ENCODE measurements at regions not wholly inside any gene's neighbourhood (a gene's known extent, or its start where the extent isn't known, plus 50 kb on each side); places are given as distances from the start of the nearest gene placed in this dataset.

DNA sequence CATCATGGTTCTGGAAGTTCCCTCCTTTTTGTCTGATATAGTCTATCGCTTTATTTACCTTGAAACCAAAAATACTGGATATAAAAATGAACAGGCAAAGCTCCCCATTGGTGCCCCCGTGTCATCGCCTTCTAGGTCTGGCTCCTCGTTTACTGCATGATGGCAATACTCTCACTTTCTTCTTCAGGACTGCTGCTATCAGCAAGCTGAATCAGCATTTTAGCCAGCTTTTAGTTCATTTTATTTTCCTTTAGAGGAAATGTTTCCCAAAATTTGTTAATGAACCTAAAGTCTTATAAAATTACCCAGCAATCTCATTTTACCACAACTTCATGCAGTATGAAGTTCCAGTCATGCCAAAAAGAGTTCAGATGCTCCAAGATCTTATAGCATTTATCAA is 80.5 kb downstream of the ZIC3 start:
- Histone ChIP-seq H3K27ac (no peak overlapping the region), H3K36me3 (no peaks in the 10 kb centered on the region), H3K4me1 (no peaks in the 10 kb centered on the region), H3K4me3 (no peak overlapping the region), H3K27me3 (peaks cover 0 to 35% of the 10 kb centered on the region in 2 donors), H3K9me3 (no peaks in the 10 kb centered on the region)
- no peak for DNase-seq (ENCODE audit: low spot score in 2 of 2)
- intact Hi-C loops (cut with DNase I; ENCODE audit: low total_unique reads), result no loop called here
- no peak for TF ChIP-seq POLR2A (IDR thresholded peaks at IDR 0.05)
- TF ChIP-seq, protein P1, sequence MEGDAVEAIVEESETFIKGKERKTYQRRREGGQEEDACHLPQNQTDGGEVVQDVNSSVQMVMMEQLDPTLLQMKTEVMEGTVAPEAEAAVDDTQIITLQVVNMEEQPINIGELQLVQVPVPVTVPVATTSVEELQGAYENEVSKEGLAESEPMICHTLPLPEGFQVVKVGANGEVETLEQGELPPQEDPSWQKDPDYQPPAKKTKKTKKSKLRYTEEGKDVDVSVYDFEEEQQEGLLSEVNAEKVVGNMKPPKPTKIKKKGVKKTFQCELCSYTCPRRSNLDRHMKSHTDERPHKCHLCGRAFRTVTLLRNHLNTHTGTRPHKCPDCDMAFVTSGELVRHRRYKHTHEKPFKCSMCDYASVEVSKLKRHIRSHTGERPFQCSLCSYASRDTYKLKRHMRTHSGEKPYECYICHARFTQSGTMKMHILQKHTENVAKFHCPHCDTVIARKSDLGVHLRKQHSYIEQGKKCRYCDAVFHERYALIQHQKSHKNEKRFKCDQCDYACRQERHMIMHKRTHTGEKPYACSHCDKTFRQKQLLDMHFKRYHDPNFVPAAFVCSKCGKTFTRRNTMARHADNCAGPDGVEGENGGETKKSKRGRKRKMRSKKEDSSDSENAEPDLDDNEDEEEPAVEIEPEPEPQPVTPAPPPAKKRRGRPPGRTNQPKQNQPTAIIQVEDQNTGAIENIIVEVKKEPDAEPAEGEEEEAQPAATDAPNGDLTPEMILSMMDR (IDR thresholded peaks at IDR 0.05), result no peak
- TF ChIP-seq POLR2AphosphoS5 (IDR thresholded peaks at IDR 0.05), result no peak

DNA sequence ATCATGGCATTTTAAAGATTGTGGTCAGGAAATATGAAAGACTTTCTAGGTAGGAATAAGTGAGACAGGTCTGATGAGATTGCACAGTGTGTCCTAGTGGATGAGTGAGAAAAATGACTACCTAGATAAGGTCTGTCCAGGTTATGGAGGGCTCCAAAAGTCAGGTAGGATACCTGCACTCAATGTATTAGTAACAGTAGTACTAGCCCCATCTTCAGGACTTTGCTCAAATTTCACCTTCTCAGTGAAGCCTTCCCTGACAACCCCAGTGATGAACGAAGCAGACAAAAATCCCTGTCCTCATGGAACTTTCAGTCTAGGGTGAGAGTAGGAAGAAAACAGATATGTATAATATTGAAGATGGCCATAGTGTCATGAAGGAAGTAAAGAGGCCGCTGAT is 85.7 kb downstream of the ZIC3 start:
- Histone ChIP-seq H3K9me3 (no peaks in the 10 kb centered on the region), H3K27ac (no peak overlapping the region), H3K4me3 (no peak overlapping the region), H3K4me1 (no peaks in the 10 kb centered on the region), H3K27me3 (peaks cover 0 to 16% of the 10 kb centered on the region in 2 donors), H3K36me3 (no peaks in the 10 kb centered on the region)
- DNase-seq (ENCODE audit: low spot score in 2 of 2), result no peak
- intact Hi-C loops (cut with DNase I; ENCODE audit: low total_unique reads), result no loop called here
- TF ChIP-seq POLR2AphosphoS5 (IDR thresholded peaks at IDR 0.05) (no peak), POLR2A (IDR thresholded peaks at IDR 0.05) (no peak)
- TF ChIP-seq, protein P1 (IDR thresholded peaks at IDR 0.05), result no peak

DNA sequence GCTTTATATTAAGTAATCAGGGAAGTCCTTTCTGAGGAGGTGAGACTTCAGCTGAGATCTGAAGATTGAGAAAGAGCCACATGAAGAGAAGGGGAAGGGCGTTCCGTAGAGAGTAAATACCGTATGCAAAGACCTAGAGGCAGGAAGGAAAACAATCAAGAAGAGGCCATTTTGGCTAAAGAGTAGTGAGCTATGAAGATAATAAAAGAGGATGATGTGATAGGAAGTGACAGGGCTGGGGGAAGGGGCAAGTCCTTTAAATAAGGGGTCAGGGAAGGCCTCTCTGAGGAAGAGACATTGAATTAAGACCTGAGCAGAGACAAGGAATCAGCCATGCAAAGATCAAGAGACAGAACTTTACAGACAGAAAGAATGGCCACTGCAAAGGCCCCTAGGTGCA is 86.2 kb downstream of the ZIC3 start:
- TF ChIP-seq POLR2AphosphoS5 (IDR thresholded peaks at IDR 0.05) (no peak), POLR2A (IDR thresholded peaks at IDR 0.05) (no peak)
- TF ChIP-seq, protein P1 (IDR thresholded peaks at IDR 0.05), result no peak
- no peaks in the 10 kb centered on the region for H3K4me1 ChIP-seq

DNA sequence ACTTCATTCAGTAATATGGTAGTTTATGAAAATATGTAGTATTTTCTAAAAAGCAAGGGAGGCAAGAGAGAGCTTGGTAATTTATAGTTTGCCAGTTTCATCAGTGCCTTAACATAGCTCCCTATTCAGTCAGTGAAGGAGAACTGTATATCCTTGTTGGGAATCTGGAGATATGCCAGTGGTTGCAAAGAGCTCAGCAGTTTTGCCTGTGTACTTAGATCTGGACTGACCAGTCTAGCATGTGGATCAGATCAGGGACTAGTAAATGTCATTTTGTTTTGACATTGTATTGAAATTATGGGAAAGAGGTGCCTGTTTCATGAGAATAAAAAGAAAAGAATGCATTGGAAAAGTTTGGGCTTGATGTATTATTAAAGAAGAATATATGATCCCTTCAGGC is 88.6 kb downstream of the ZIC3 start:
- no peak overlapping the region for H3K4me3 ChIP-seq
- no peaks in the 10 kb centered on the region for H3K36me3 ChIP-seq
- peaks cover 0 to 1% of the 10 kb centered on the region in 2 donors for H3K9me3 ChIP-seq
- no peak for TF ChIP-seq POLR2AphosphoS5 (IDR thresholded peaks at IDR 0.05)
- TF ChIP-seq, protein P1 (IDR thresholded peaks at IDR 0.05), result no peak
- no peak for TF ChIP-seq POLR2A (IDR thresholded peaks at IDR 0.05)
- H3K27me3 ChIP-seq, result peaks cover 0 to 4% of the 10 kb centered on the region in 2 donors
- H3K4me1 ChIP-seq, result no peaks in the 10 kb centered on the region
- intact Hi-C loops (cut with DNase I; ENCODE audit: low total_unique reads), result no loop called here
- no peak overlapping the region for H3K27ac ChIP-seq
- DNase-seq (ENCODE audit: low spot score in 2 of 2), result no peak

More for the DNA sequence above, 86.2 kb downstream of the ZIC3 start:
- no peak overlapping the region for H3K27ac ChIP-seq
- H3K9me3 ChIP-seq, result no peaks in the 10 kb centered on the region
- intact Hi-C loops (cut with DNase I; ENCODE audit: low total_unique reads), result no loop called here
- H3K4me3 ChIP-seq, result no peak overlapping the region
- DNase-seq (ENCODE audit: low spot score in 2 of 2), result no peak
- peaks cover 0 to 12% of the 10 kb centered on the region in 2 donors for H3K27me3 ChIP-seq
- H3K36me3 ChIP-seq, result no peaks in the 10 kb centered on the region

DNA sequence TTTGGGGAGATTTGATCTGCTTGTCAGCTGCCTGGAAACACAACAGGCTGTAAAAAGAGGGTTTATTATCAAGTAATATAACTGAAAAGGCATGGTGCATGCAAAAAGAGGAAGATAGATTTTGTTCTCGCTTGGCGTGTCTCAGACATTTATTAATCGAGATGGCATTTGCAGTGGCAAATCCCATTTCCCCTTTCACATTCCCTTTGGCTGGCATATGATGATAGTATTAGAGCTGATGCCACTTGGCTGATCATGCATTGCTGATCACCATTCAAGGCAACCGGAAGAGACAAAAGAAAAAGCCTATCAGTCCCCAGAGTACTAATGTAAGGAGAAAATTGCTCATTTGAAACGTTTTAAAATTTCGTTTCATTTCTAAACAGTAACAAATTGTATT is 101.8 kb downstream of the ZIC3 start:
- no peak for DNase-seq (ENCODE audit: low spot score in 2 of 2)
- Histone ChIP-seq H3K27me3 (peaks cover 0 to 10% of the 10 kb centered on the region in 2 donors), H3K4me3 (no peak overlapping the region), H3K9me3 (peaks cover 0 to 6% of the 10 kb centered on the region in 2 donors), H3K27ac (no peak overlapping the region), H3K36me3 (no peaks in the 10 kb centered on the region), H3K4me1 (no peaks in the 10 kb centered on the region)
- TF ChIP-seq, protein P1 (IDR thresholded peaks at IDR 0.05), result no peak
- intact Hi-C loops (cut with DNase I; ENCODE audit: low total_unique reads), result no loop called here

All from breast epithelium (tissue), 4 donors.